ENCODE measurements at regions not wholly inside any gene's neighbourhood (a gene's known extent, or its start where the extent isn't known, plus 50 kb on each side); places are given as distances from the start of the nearest gene placed in this dataset.
"Not testable (repeated sequence)": the region's sequence is repeated elsewhere in the genome, so short reads cannot be mapped to it uniquely, and the experiment has no call there.

DNA sequence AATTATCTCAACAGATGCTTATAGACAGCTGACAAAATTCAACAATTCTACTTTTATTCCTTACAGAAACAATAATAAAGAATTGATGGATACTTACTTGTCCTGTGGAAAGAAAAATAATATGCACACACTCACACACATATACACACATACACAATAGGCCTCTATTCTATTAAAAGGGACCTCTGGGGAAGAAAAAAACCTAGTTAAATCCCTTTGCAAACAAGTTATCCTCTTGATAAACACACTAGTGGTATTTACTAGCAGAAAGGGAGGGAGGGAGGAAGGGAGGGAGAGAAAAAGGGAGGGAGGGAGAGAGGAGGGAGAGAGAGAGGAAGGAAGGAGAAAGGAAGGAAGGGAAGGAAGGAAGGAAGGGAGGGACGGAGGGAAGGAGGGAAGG lies 486.4 kb downstream of the HINT1 start:
- no peak for TF ChIP-seq TAF1 (IDR thresholded peaks at IDR 0.05; ENCODE audit: low read depth, low read length)
- no peak for TF ChIP-seq POU2F2 (IDR thresholded peaks at IDR 0.05; ENCODE audit: low read depth, low read length)
- no peak for TF ChIP-seq PAX5 (IDR thresholded peaks at IDR 0.05; ENCODE audit: insufficient read depth, low read length, severe bottlenecking)
- TF ChIP-seq POLR2A (IDR thresholded peaks at IDR 0.05; ENCODE audit: low read depth, low read length), result no peak
- no peak for TF ChIP-seq SPI1 (IDR thresholded peaks at IDR 0.05; ENCODE audit: low read depth, low read length)
- TF ChIP-seq POLR2AphosphoS5 (IDR thresholded peaks at IDR 0.05; ENCODE audit: low read depth, low read length), result no peak
- FAIRE-seq, result no peak
- no peak for DNase-seq (ENCODE audit: insufficient read length, low spot score)

DNA sequence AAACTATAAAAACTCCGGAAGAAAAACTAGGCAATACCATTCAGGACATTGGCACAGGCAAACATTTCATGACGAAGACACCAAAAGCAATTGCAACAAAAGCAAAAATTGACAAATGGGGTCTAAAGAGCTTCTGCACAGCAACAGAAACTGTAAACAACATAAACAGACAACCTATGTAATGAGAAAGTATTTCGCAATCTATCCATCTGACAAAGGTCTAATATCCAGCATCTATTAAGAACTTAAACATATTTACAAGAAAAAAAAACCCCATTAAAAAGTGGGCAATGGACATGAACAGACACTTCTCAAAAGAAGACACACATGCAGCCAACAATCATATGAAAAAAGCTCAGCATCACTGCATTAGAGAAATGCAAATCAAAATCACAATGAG lies 498.6 kb downstream of the HINT1 start:
- TF ChIP-seq POLR2A (IDR thresholded peaks at IDR 0.05; ENCODE audit: low read depth, low read length) (no peak), SPI1 (IDR thresholded peaks at IDR 0.05; ENCODE audit: low read depth, low read length) (no peak)
- no peak for DNase-seq (ENCODE audit: insufficient read length, low spot score)
- no peak for FAIRE-seq

DNA sequence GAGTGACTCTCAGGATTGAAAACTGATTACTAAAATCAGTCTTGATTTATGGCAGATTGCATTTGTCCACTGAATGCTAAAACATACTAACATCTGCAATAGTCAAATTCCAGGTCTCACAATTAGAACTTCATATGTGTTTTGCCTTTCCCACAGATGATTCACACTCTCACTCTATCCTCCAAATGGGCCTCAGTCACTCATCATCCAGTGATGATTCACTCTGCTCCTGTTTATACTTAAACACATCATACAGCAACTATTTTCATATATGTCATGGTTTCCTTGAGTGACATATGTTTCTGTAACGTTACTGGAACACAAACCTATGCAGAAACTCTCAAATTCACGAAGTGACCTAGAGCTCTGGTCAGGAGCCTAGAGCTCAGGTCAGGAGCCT lies 512.9 kb downstream of the HINT1 start:
- TF ChIP-seq POLR2A (IDR thresholded peaks at IDR 0.05; ENCODE audit: low read depth, low read length), result no peak
- TF ChIP-seq POLR2AphosphoS5 (IDR thresholded peaks at IDR 0.05; ENCODE audit: low read depth, low read length), result no peak
- TF ChIP-seq SPI1 (IDR thresholded peaks at IDR 0.05; ENCODE audit: low read depth, low read length), result no peak
- TF ChIP-seq PAX5 (IDR thresholded peaks at IDR 0.05; ENCODE audit: insufficient read depth, low read length, severe bottlenecking), result no peak
- TF ChIP-seq POU2F2 (IDR thresholded peaks at IDR 0.05; ENCODE audit: low read depth, low read length), result no peak
- no peak for TF ChIP-seq TAF1 (IDR thresholded peaks at IDR 0.05; ENCODE audit: low read depth, low read length)
- DNase-seq (ENCODE audit: insufficient read length, low spot score), result no peak
- FAIRE-seq, result no peak

- TF ChIP-seq SPI1 (IDR thresholded peaks at IDR 0.05; ENCODE audit: low read depth, low read length) (no peak), POLR2A (IDR thresholded peaks at IDR 0.05; ENCODE audit: low read depth, low read length) (no peak), TAF1 (IDR thresholded peaks at IDR 0.05; ENCODE audit: low read depth, low read length) (no peak), PAX5 (IDR thresholded peaks at IDR 0.05; ENCODE audit: insufficient read depth, low read length, severe bottlenecking) (no peak), POU2F2 (IDR thresholded peaks at IDR 0.05; ENCODE audit: low read depth, low read length) (no peak), POLR2AphosphoS5 (IDR thresholded peaks at IDR 0.05; ENCODE audit: low read depth, low read length) (no peak)
- no peak for FAIRE-seq
- DNase-seq (ENCODE audit: insufficient read length, low spot score), result no peak
Observed at GRCh38 chr5:130651440-130651839, 513.6 kb downstream of the HINT1 start.

- no peak for DNase-seq (ENCODE audit: insufficient read length, low spot score)
- TF ChIP-seq TAF1 (IDR thresholded peaks at IDR 0.05; ENCODE audit: low read depth, low read length), result no peak
- no peak for TF ChIP-seq SPI1 (IDR thresholded peaks at IDR 0.05; ENCODE audit: low read depth, low read length)
- no peak for TF ChIP-seq POLR2AphosphoS5 (IDR thresholded peaks at IDR 0.05; ENCODE audit: low read depth, low read length)
- no peak for TF ChIP-seq POU2F2 (IDR thresholded peaks at IDR 0.05; ENCODE audit: low read depth, low read length)
- TF ChIP-seq POLR2A (IDR thresholded peaks at IDR 0.05; ENCODE audit: low read depth, low read length), result no peak
- TF ChIP-seq PAX5 (IDR thresholded peaks at IDR 0.05; ENCODE audit: insufficient read depth, low read length, severe bottlenecking), result no peak
- no peak for FAIRE-seq
Observed at GRCh38 chr5:130643321-130643720, 521.7 kb downstream of the HINT1 start.

DNA sequence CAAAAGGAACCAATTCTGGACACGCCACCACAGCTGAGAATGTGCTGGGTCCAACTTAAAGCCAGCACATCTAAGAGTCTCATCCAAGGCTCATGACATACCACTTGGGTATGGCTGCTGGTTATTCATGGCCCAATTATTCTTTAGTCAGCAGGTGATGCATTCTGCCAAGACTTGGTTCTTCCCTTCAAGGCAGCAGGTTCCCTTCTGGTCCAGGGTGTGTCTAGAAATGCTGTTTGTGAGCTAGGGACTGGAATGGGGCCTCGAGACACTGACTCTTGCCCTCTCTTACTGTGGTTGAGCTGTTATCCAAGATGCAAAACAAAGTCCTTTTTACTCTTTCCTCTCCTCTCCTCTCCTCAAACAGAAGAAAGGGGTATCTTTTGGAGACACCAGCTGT lies 522.6 kb downstream of the HINT1 start:
- no peak for TF ChIP-seq SPI1 (IDR thresholded peaks at IDR 0.05; ENCODE audit: low read depth, low read length)
- no peak for TF ChIP-seq POLR2AphosphoS5 (IDR thresholded peaks at IDR 0.05; ENCODE audit: low read depth, low read length)
- TF ChIP-seq TAF1 (IDR thresholded peaks at IDR 0.05; ENCODE audit: low read depth, low read length), result no peak
- TF ChIP-seq PAX5 (IDR thresholded peaks at IDR 0.05; ENCODE audit: insufficient read depth, low read length, severe bottlenecking), result no peak
- TF ChIP-seq POLR2A (IDR thresholded peaks at IDR 0.05; ENCODE audit: low read depth, low read length), result no peak
- no peak for TF ChIP-seq POU2F2 (IDR thresholded peaks at IDR 0.05; ENCODE audit: low read depth, low read length)
- no peak for FAIRE-seq
- no peak for DNase-seq (ENCODE audit: insufficient read length, low spot score)

DNA sequence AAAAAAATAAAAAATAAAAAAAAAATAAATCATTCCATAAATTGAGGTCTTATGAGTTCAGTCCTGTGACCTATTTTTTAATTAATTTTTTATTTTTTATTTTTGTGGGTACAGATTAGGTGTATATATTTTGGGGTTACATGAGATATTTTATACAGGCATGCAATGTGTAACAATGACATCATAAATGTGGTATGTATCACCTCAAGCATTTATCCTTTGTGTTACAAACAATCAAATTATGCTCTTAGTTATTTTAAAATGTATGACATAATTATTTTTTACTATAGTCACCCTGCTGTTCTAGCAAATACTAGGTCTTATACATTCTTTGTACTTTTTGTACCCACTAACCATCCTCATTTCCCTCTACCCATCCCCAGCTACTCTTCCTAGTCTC lies 537.9 kb downstream of the HINT1 start:
- no peak for FAIRE-seq
- no peak for DNase-seq (ENCODE audit: insufficient read length, low spot score)
- TF ChIP-seq TAF1 (IDR thresholded peaks at IDR 0.05; ENCODE audit: low read depth, low read length) (no peak), PAX5 (IDR thresholded peaks at IDR 0.05; ENCODE audit: insufficient read depth, low read length, severe bottlenecking) (no peak), SPI1 (IDR thresholded peaks at IDR 0.05; ENCODE audit: low read depth, low read length) (no peak), POLR2AphosphoS5 (IDR thresholded peaks at IDR 0.05; ENCODE audit: low read depth, low read length) (no peak)

DNA sequence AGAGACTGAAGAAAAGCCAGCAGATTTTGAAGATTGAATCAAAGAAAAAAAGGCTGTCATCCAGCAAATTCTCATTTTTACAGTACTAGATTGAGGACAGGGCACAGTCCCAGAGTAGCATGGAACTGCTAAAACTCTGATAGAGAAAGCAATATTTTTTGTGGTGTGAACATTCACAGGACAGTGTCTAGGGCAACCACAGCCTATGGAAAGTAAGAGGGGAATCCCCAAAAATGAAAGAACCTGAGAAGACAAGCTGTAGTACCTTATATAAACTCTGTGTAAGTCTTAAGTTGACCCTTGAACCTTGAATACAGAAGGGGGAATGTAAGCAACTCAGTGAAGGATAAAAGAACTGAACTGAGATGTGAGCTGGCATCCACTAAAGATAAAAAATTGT lies 540.3 kb downstream of the HINT1 start:
- no peak for FAIRE-seq
- TF ChIP-seq SPI1 (IDR thresholded peaks at IDR 0.05; ENCODE audit: low read depth, low read length), result no peak
- no peak for TF ChIP-seq TAF1 (IDR thresholded peaks at IDR 0.05; ENCODE audit: low read depth, low read length)
- no peak for TF ChIP-seq POLR2AphosphoS5 (IDR thresholded peaks at IDR 0.05; ENCODE audit: low read depth, low read length)
- TF ChIP-seq PAX5 (IDR thresholded peaks at IDR 0.05; ENCODE audit: insufficient read depth, low read length, severe bottlenecking), result no peak
- TF ChIP-seq POU2F2 (IDR thresholded peaks at IDR 0.05; ENCODE audit: low read depth, low read length), result no peak
- TF ChIP-seq POLR2A (IDR thresholded peaks at IDR 0.05; ENCODE audit: low read depth, low read length), result no peak
- DNase-seq (ENCODE audit: insufficient read length, low spot score), result no peak

DNA sequence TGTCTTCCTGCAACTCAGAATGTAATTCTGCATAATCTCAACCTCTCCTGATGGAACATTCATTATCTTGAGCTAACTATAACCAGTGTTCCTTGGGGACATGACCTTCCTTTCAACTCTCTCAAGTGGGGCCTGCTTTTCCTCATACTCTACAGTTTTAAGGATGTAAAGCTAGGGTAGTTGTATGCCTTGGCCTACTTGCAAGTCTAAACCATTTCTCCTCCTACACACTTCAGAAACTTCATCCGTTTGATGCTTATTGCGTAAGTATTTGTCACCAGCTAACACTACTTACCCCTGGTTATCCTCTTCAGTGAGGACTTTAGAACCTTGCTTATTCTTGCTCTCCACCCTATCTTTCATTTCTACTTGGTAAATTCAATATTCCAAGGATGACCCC lies 548.9 kb downstream of the HINT1 start:
- DNase-seq (ENCODE audit: insufficient read length, low spot score) (no peak), FAIRE-seq (no peak)
- no peak for TF ChIP-seq POU2F2 (IDR thresholded peaks at IDR 0.05; ENCODE audit: low read depth, low read length)
- TF ChIP-seq TAF1 (IDR thresholded peaks at IDR 0.05; ENCODE audit: low read depth, low read length), result no peak
- no peak for TF ChIP-seq PAX5 (IDR thresholded peaks at IDR 0.05; ENCODE audit: insufficient read depth, low read length, severe bottlenecking)
- TF ChIP-seq POLR2AphosphoS5 (IDR thresholded peaks at IDR 0.05; ENCODE audit: low read depth, low read length), result no peak
- TF ChIP-seq SPI1 (IDR thresholded peaks at IDR 0.05; ENCODE audit: low read depth, low read length), result no peak
- no peak for TF ChIP-seq POLR2A (IDR thresholded peaks at IDR 0.05; ENCODE audit: low read depth, low read length)

DNA sequence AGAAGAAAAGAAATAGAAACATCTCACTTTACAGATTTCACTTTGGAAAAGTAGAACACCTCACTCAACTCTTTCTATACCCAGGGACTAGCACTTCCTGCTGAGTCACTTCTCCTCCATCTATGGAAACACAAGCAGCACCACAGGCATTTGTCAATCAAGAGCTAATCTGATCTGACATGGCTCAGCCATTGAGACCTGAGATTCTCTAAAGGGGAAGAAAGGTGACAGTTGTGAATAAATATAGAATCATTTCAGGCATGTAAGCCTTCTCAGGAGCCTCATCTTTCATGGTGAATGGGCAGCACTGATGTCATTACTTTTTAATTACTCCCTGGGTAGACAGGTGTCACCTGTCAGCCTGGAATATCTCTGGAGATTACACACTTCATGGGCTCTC lies 559.8 kb downstream of the HINT1 start:
- no peak for DNase-seq (ENCODE audit: insufficient read length, low spot score)
- no peak for FAIRE-seq
- TF ChIP-seq PAX5 (IDR thresholded peaks at IDR 0.05; ENCODE audit: insufficient read depth, low read length, severe bottlenecking) (no peak), POU2F2 (IDR thresholded peaks at IDR 0.05; ENCODE audit: low read depth, low read length) (no peak), POLR2A (IDR thresholded peaks at IDR 0.05; ENCODE audit: low read depth, low read length) (no peak), POLR2AphosphoS5 (IDR thresholded peaks at IDR 0.05; ENCODE audit: low read depth, low read length) (no peak), SPI1 (IDR thresholded peaks at IDR 0.05; ENCODE audit: low read depth, low read length) (no peak), TAF1 (IDR thresholded peaks at IDR 0.05; ENCODE audit: low read depth, low read length) (no peak)

DNA sequence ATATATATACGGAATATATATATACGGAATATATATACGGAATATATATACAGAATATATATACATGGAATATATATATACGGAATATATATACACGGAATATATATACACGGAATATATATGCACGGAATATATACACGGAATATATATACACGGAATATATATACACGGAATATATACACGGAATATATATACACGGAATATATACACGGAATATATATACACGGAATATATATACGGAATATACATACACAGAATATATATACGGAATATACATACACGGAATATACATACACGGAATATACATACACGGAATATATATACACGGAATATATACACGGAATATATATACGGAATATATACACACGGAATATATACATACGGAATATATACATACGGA lies 568.4 kb downstream of the HINT1 start:
- DNase-seq (ENCODE audit: insufficient read length, low spot score); FAIRE-seq: not testable (repeated sequence)
